Neural progenitor cell (in vitro differentiated cells): ENCODE measurements at regions not wholly inside any gene's neighbourhood (a gene's known extent, or its start where the extent isn't known, plus 50 kb on each side); places are given as distances from the start of the nearest gene placed in this dataset.

Experiments used
- EZH2 ChIP-seq: fragments of 200-600 bp; sonication (generic); IDR thresholded peaks from 2 replicates; pipeline ENCODE4 v1.6.1; 2017; ENCODE audit warnings: antibody characterized with exemption, mild to moderate bottlenecking, moderate library complexity
- EZH2phosphoT487 ChIP-seq: fragments of 200-600 bp; sonication (generic); IDR thresholded peaks from 2 replicates; pipeline ENCODE4 v1.6.1; 2017; ENCODE audit warnings: antibody characterized with exemption
- TF ChIP-seq, protein P1 (sequence below): fragments of 200-600 bp; sonication (generic); IDR thresholded peaks from 2 replicates; pipeline ENCODE4 v1.5.1; 2017; ENCODE audit warnings: antibody characterized with exemption, mild to moderate bottlenecking

- TF ChIP-seq, protein P1, sequence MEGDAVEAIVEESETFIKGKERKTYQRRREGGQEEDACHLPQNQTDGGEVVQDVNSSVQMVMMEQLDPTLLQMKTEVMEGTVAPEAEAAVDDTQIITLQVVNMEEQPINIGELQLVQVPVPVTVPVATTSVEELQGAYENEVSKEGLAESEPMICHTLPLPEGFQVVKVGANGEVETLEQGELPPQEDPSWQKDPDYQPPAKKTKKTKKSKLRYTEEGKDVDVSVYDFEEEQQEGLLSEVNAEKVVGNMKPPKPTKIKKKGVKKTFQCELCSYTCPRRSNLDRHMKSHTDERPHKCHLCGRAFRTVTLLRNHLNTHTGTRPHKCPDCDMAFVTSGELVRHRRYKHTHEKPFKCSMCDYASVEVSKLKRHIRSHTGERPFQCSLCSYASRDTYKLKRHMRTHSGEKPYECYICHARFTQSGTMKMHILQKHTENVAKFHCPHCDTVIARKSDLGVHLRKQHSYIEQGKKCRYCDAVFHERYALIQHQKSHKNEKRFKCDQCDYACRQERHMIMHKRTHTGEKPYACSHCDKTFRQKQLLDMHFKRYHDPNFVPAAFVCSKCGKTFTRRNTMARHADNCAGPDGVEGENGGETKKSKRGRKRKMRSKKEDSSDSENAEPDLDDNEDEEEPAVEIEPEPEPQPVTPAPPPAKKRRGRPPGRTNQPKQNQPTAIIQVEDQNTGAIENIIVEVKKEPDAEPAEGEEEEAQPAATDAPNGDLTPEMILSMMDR, result no peak
- TF ChIP-seq EZH2 (no peak), EZH2phosphoT487 (no peak)
Measured at GRCh38 chr3:190252080-190252479, 70.2 kb downstream of the CLDN1 start.
